SU-DHL-6 (cell line): ENCODE measurements at regions not wholly inside any gene's neighbourhood (a gene's known extent, or its start where the extent isn't known, plus 50 kb on each side); places are given as distances from the start of the nearest gene placed in this dataset.

Source experiments
- CTCF ChIP-seq: fragments of 200-600 bp; sonication (generic); IDR thresholded peaks from one replicate; pipeline ENCODE4 v1.5.1; 2017; ENCODE audit warnings: antibody characterized with exemption, mild to moderate bottlenecking, low read length, moderate library complexity; ENCODE audit not compliant: insufficient read depth, poor library complexity, severe bottlenecking
- EZH2phosphoT487 ChIP-seq: fragments of 200-600 bp; sonication (generic), shearing (Covaris generic); conservative IDR thresholded peaks from 2 replicates; pipeline ENCODE4 v1.6.1; 2018; ENCODE audit warnings: mild to moderate bottlenecking, antibody characterized with exemption, low read length, moderate library complexity, mixed read lengths

DNA sequence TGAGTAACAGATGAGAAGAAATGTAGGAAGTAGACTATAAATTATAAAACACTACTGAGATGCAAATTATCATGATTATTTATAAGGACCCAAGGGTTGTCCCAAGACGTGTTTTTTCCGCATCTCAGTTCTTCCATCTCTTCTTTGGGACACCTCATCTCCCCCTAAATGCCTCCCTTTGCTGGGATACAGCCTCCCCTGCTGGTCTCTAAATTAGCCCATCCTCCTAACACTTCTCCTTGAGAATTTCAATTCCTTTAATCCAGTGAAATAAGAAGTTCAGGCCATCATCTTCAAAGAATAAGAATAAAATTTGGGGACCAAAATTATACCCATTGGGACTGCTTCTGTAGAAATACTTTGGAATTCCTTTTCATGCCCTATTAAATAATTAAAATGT is 667.0 kb downstream of the BCL11B start:
- TF ChIP-seq CTCF (no peak), EZH2phosphoT487 (no peak)
